NT2/D1 (cell line): ENCODE measurements at regions not wholly inside any gene's neighbourhood (a gene's known extent, or its start where the extent isn't known, plus 50 kb on each side); places are given as distances from the start of the nearest gene placed in this dataset.
"Not testable (repeated sequence)": the region's sequence is repeated elsewhere in the genome, so short reads cannot be mapped to it uniquely, and the experiment has no call there.

Experiments
- DNase-seq: peaks from one replicate; pipeline ENCODE4 v3.0.0-alpha.2; 2011; ENCODE audit warnings: low read depth, low spot score
- H3K27me3 ChIP-seq: 2 replicates; pipeline ENCODE4 v1.6.0; 2011; ENCODE audit warnings: mild to moderate bottlenecking; ENCODE audit not compliant: insufficient read length, insufficient read depth
- H3K36me3 ChIP-seq: 2 replicates; pipeline ENCODE4 v1.6.1; 2011; ENCODE audit warnings: mild to moderate bottlenecking, low read length, mixed read lengths; ENCODE audit not compliant: insufficient read depth, insufficient read length
- H3K4me1 ChIP-seq: 2 replicates; pipeline ENCODE4 v1.5.1; 2011; ENCODE audit not compliant: insufficient read depth, insufficient read length
- H3K4me3 ChIP-seq: 2 replicates; pipeline ENCODE4 v1.5.1; 2011; ENCODE audit warnings: low read depth; ENCODE audit not compliant: insufficient read length
- H3K9ac ChIP-seq: 2 replicates; pipeline ENCODE4 v1.6.0; 2011; ENCODE audit warnings: low read depth; ENCODE audit not compliant: insufficient read length
- H3K9me3 ChIP-seq: 2 replicates; pipeline ENCODE4 v1.5.1; 2011; ENCODE audit warnings: mild to moderate bottlenecking, low read length; ENCODE audit not compliant: insufficient read depth

- not testable (repeated sequence) for H3K4me1 ChIP-seq, H3K9ac ChIP-seq, H3K9me3 ChIP-seq, H3K27me3 ChIP-seq, DNase-seq, H3K4me3 ChIP-seq, H3K36me3 ChIP-seq
Measured at GRCh38 chr2:91498513-91499250, 2807.2 kb downstream of the RPIA start.

DNA sequence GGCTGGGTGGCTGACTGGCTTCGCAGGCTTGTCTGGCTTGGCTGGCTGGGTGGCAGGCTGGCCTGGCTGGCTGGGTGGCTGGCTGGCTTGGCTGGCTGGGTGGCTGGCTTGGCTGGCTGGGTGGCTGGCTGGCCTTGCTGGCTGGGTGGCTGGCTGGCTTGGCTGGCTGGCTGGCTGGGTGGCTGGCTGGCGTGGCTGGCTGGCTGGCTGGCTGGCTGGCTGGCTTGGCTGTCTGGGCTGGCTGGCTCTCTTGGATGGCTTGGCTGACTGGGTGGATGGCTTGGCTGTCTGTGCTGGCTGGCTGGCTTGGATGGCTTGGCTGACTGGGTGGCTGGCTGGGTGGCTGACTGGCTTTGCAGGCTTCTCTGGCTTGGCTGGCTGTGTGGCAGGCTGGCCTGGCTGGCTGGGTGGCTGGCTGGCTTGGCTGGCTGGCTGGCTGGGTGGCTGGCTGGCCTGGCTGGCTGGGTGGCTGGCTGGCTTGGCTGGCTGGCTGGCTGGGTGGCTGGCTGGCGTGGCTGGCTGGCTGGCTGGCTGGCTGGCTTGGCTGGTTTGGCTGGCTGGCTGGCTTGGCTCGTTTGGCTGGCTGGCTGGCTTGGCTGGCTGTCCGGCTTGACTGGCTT is 2808.1 kb downstream of the RPIA start:
- H3K4me1 ChIP-seq, H3K36me3 ChIP-seq, H3K9ac ChIP-seq, H3K27me3 ChIP-seq, H3K9me3 ChIP-seq, H3K4me3 ChIP-seq, DNase-seq: not testable (repeated sequence)

DNA sequence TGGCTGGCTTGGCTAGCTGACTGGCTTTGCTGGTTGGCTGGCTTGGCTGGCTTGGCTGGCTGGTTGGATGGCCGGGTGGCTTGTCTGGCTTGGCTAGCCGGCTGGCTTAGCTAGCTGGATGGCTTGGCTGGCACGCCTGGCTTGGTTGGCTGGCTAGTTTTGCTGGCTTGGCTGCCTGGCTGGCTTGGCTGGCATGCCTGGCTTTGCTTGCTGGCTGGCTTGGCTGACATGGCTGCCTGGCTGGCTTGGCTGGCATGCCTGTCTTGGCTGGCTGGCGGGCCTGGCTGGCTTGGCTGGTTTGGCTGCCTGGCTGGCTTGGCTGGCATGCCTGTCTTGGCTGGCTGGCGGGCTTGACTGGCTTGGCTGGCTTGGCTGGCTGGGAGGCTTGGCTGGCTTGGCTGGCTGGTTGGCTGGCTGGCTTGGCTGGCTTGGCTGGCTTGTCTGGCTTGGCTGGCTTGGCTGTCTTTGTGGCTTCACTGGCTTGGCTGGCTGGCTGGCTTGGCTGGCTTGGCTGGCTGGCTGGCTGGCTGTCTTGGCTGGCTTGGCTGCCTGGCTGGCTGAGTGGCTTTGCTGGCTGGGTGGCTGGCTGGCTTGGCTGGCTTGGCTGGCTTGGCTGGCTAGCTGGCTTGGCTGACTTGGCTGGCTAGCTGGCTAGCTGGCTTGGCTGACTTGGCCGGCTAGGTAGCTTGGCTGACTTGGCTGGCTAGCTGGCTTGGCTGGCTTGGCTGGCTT is 2808.9 kb downstream of the RPIA start:
- H3K4me1 ChIP-seq, H3K4me3 ChIP-seq, H3K36me3 ChIP-seq, H3K9me3 ChIP-seq, DNase-seq, H3K9ac ChIP-seq, H3K27me3 ChIP-seq: not testable (repeated sequence)

DNA sequence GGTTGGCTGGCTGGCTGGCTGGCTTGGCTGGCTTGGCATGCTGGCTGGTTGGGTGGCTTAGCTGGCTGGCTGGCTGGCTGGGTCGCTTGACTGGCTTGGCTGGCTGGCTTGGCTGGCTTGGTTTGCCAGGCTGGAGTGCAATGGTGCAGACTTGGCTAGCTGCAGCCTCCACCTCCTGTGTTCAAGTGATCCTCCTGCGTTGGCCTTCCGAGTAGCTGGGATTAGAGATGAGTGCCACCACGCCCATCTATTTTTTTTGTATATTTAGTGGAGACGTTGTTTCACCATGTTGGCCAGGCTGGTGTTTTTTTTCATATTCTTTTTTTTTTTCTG is 2809.5 kb downstream of the RPIA start:
- H3K9ac ChIP-seq, H3K36me3 ChIP-seq, H3K4me3 ChIP-seq, H3K4me1 ChIP-seq, H3K27me3 ChIP-seq, H3K9me3 ChIP-seq, DNase-seq: not testable (repeated sequence)

DNA sequence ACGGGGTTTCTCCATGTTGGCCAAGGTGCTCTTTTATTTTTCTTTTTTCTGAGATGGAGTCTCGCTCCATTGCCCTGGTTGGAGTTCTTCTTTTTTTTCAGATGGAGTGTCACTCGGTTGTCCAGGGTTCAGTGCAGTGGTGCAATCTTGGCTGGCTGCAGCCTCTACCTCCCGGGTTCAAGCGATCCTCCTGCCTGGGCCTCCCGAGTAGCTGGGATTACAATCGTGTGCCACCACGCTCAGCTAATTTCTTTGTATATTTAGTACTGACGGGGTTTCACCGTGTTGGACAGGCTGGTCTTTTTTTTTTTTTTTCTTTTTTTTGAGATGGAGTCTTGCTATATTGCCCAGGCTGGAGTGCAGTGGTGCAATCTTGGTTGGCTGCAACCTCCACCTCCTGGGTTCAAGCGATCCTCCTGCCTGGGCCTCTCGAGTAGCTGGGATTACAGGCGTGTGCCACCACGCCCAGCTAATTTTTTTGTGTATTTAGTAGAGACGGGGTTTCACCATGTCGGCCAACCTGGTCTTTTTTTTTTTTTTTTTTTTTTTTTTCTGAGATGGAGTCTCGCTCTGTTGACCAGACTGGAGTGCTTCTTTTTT is 2810.1 kb downstream of the RPIA start:
- not testable (repeated sequence) for H3K27me3 ChIP-seq, H3K9ac ChIP-seq, DNase-seq, H3K4me3 ChIP-seq, H3K4me1 ChIP-seq, H3K36me3 ChIP-seq, H3K9me3 ChIP-seq

- H3K4me1 ChIP-seq, H3K9me3 ChIP-seq, H3K9ac ChIP-seq, DNase-seq, H3K4me3 ChIP-seq, H3K27me3 ChIP-seq, H3K36me3 ChIP-seq: not testable (repeated sequence)
Measured at GRCh38 chr2:91503572-91503958, 2812.1 kb downstream of the RPIA start.

DNA sequence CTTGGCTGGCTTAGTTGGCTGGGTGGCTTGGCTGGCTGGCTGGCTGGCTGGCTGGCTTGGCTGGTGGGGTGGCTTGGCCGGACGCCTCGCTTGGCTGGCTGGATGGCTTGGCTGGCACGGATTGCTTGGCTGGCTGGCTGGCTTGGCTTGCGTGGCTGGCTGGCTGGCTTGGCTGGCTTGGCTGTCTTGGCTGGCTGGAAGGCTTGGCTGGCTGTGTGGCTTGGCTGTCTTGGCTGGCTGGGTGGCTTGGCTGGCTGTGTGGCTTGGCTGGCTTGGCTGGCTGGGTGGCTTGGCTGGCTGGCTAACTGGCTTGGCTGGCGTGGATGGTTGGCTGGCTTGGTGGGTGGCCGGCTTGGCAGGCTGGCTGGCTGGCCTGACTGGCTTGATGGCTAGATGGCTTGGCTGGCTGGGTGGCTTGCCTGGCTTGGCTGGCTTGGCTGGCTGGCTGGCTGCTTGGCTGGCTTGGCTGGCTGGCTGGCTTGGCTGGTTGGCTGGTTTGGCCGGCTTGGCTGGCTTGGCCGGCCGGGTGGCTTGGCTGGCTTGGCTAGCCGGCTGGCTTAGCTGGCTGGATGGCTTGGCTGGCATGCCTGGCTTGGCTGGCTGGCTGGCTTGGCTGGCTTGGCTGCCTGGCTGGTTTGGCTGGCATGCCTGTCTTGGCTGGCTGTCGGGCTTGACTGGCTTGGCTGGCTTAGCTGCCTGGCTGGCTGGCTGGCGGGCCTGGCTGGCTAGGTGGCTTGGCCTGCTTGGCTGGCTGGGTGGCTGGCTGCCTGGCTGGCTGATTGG is 2812.7 kb downstream of the RPIA start:
- not testable (repeated sequence) for DNase-seq, H3K4me3 ChIP-seq, H3K27me3 ChIP-seq, H3K9me3 ChIP-seq, H3K9ac ChIP-seq, H3K36me3 ChIP-seq, H3K4me1 ChIP-seq

GRCh38 chr2:91508816-91509215 is 2817.3 kb downstream of the RPIA start:
- H3K27me3 ChIP-seq, DNase-seq, H3K36me3 ChIP-seq, H3K9me3 ChIP-seq, H3K4me3 ChIP-seq, H3K9ac ChIP-seq, H3K4me1 ChIP-seq: not testable (repeated sequence)

DNA sequence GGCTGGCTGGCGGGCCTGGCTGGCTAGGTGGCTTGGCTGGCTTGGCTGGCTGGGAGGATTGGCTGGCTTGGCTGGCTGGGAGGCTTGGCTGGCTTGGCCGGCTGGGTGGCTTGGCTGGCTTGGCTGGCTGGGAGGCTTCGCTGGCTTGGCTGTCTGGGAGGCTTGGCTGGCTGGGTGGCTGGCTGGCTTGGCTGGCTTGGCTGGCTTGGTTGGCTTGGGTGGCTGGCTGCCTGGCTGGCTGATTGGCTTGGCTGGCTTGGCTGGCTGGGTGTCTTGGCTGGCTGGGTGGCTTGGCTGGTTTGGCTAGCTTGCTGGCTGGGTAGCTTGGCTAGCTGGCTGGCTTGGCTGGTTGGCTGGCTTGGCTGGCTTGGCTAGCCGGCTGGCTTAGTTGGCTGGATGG is 2817.8 kb downstream of the RPIA start:
- H3K4me1 ChIP-seq, H3K9ac ChIP-seq, H3K4me3 ChIP-seq, H3K27me3 ChIP-seq, H3K9me3 ChIP-seq, DNase-seq, H3K36me3 ChIP-seq: not testable (repeated sequence)

DNA sequence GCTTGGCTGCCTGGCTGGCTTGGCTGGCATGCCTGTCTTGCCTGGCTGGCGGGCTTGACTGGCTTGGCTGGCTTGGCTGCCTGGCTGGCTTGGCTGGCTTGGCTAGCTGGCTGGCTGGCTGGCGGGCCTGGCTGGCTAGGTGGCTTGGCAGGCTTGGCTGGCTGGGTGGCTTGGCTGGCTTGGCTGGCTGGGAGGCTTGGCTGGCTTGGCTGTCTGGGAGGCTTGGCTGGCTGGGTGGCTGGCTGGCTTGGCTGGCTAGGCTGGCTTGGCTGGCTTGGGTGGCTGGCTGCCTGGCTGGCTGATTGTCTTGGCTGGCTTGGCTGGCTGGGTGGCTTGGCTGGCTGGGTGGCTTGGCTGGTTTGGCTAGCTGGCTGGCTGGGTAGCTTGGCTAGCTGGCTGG is 2819.7 kb downstream of the RPIA start:
- H3K4me1 ChIP-seq, DNase-seq, H3K4me3 ChIP-seq, H3K9me3 ChIP-seq, H3K36me3 ChIP-seq, H3K27me3 ChIP-seq, H3K9ac ChIP-seq: not testable (repeated sequence)

GRCh38 chr2:91515966-91516365 is 2824.5 kb downstream of the RPIA start:
- H3K27me3 ChIP-seq, H3K9me3 ChIP-seq, H3K4me3 ChIP-seq, DNase-seq, H3K4me1 ChIP-seq, H3K36me3 ChIP-seq, H3K9ac ChIP-seq: not testable (repeated sequence)
